NCI-H2227 treated with DMSO at 0.1 percent for 48 hours (cell line): ENCODE measurements at regions not wholly inside any gene's neighbourhood (a gene's known extent, or its start where the extent isn't known, plus 50 kb on each side); places are given as distances from the start of the nearest gene placed in this dataset.
A peak's percentile ranks its signal among the peaks of the same experiment; 100 is the strongest.
"Not testable (repeated sequence)": the region's sequence is repeated elsewhere in the genome, so short reads cannot be mapped to it uniquely, and the experiment has no call there.

Source experiments
- DNase-seq: peaks from one replicate; lab custom pipeline; 2025; lab: John Stamatoyannopoulos, UW

GRCh38 chr7:149714081-149714909 lies 59.1 kb downstream of the ZNF467 start:
- DNase-seq: peak; percentile 93

DNA sequence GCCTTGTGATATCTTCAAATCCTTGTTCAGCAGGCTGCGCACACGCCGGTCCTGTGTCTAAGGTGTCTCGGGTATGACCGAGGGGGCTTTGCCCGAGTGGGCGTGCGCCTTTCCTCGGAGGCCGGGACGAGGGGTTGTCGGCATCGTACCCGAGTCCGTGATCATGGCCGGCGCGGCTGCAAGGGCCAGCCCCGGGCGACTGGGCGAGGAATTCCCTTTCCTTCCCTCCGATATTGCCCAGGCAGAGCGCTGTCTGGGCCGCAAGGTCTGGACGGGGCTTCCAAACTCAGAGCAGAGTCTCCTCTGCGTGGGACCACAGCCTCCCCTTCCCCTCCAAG lies 59.7 kb downstream of the ZNF467 start:
- DNase-seq: no peak

DNA sequence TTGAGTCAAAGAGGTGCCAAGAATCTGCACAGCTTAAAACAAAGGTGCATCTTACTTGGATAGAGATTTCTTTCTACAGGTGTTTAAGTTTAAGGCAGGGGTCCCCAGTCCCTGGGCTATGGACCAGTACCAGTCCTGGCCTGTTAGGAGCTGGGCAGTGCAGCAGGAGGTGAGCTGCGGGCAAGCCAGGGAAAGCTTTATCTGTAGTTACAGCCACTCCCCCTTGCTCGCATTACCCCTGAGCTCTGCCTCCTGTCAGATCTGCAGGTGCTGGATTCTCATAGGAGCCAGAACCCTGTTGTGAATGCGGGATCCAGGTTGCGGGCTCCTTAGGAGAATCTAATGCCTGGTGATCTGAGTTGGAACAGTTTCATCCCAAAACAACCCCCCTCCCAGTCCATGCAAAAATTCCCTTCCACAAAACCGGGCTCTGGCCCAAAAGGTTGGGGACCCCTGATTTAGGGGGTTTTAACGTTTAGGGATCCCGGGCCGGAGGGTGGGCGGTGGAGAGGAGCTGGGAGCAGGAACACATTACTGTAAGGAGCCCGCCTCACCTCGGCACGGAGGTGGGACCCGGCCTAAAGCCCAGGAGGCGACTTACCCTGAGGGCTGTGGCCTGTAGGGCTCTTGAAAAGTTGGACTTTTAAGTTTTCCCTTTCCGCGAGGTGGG lies 60.2 kb downstream of the ZNF467 start:
- DNase-seq: no peak

DNA sequence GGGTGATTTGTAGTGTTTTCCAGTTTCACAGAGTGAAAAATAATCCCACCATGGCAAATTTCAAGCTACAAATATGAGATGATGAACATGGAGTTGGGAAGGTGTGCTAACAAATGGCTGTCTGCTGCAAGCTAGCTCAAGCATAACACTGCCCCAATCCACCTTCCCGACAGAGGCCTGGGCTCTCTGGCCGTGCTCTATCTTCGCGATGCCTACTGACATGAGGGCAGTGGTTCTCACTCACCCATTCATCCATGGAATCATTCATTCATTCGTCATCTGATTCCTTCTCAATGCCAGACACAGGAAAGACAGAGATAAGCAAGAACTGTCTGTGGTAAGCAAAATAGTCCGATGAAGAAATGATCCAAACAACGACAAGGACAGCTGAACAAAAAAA lies 65.4 kb downstream of the ZNF467 start:
- no peak for DNase-seq

DNA sequence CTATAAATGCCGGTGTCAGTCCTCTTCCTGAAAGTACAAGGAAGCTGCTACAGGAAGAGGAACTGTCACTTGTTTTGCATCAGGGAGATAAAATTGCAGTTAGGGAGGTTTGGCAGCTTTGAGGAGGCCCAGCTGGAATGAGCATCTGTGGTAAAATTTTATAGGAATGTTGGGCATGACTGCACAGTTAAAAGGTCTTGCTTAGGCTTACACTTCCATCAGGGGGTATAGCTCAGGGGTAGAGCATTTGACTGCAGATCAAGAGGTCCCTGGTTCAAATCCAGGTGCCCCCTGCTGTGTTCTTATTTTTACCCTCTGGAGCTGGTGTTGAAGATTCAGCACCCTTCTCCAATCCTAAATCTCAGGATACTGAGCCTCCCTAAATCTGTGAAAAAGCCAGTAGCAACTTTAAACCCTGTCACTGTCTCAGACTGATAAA lies 65.9 kb downstream of the ZNF467 start:
- no peak for DNase-seq

GRCh38 chr7:149706398-149706797 lies 67.0 kb downstream of the ZNF467 start:
- DNase-seq: no peak

DNA sequence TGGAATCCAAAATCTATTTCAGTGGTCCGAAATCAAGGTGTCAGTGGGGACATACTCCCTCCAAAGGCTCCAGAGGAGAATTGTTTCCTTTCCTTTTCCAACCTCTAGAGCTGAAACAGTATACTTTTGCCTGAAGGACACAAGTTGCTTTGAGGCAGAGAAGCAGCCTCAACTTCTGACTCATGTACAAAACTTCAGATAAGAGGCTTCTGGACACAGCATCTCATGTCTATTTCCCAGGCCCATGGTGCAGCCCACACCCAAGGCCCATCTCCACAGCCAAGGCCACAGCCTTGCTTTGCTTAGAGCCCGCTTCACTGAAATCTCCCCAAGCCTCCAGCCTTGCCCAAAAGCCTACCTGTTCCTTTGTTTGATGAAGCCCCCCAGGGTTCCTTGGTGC lies 68.9 kb downstream of the ZNF467 start:
- no peak for DNase-seq

- DNase-seq: no peak
These were observed 70.2 kb downstream of the ZNF467 start for GRCh38 chr7:149703044-149703650.

GRCh38 chr7:149701495-149702240 lies 71.7 kb downstream of the ZNF467 start:
- no peak for DNase-seq

DNA sequence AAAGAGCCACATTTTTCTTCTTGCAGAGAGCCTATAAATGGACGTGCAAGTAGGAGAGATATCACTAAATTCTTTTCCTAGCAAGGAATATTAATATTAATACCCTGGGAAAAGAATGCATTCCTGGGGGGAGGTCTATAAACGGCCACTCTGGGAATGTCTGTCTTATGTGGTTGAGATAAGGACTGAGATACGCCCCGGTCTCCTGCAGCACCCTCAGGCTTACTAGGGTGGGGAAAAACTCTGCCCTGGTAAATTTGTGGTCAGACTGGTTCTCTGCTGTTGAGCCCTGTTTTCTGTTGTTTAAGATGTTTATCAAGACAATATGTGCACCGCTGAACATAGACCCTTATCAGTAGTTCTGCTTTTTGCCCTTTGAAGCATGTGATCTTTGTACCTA lies 75.6 kb downstream of the ZNF467 start:
- DNase-seq: not testable (repeated sequence)

DNA sequence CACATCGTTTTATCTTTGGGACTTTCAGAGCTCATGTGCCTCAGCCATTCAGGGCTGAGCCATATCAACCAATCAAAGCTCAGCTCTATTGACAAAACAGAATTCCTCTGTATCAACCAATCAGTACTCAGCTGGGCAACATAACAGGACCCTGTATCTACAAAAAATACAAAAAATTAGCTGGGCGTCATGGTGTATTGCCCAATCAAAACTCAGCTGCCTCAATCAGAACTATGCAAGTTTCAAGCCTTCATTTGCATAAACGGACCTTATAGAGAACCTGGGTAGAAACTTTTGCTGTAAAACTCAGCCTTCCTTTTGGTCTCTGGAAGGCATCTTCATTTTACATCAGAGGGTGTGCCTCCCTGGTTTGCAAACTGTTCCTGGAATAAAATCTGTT lies 77.1 kb downstream of the ZNF467 start:
- DNase-seq: no peak

- no peak for DNase-seq
These were observed 80.8 kb downstream of the ZNF467 start for GRCh38 chr7:149692557-149692982.

DNA sequence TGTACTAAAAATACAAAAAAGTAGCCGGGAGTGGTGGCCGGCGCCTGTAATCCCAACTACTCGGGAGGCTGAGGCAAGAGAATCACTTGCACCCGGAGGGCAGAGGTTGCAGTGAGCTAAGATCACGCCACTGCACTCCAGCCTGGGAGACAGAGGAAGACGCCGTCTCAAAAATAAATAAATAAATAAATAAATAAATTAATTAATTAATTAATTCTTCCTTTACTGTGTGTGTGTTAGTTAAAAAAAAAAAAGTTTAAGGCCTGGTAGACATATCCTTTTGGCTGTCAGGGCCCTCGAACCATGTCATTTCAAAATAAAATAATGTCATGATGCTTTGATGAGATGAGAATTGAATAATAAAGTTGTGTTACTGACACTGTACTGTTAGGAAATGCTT lies 81.3 kb downstream of the ZNF467 start:
- no peak for DNase-seq

DNA sequence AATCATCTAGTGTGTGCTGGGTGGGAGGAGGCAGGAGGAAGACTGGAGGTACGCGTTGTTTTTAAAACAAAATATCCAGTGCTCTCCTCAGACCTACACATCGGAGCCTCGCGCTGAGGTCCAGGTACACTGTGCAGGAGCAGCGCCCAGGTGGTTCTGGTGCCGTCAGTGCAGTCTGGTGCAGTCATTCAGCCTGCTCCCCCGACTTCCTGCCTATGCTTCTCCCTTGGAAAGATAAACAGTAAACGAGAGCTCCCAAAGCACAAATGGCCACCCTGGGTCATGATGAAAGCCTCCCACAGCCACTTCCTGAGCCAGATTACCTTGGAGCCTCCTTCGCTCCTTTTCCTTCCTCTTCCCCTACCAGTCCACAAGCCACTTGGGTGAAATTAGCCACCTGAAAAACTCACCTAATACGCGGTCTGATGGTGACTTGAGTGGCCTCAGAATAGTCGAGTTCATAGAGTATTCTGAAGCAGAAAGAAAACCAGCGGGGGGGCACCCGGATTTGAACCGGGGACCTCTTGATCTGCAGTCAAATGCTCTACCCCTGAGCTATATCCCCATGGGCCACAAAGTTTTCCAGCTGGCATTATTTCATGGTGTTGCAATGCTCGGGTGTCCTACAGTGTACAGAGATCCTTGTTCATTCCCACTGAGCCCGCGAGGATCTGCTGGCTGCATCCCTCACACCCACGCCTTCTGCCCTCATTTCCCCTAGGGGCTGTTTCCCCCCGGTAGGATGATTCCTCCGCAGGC lies 82.5 kb downstream of the ZNF467 start:
- DNase-seq: no peak

- no peak for DNase-seq
These were observed 84.1 kb downstream of the ZNF467 start for GRCh38 chr7:149689291-149689721.

GRCh38 chr7:149688836-149689235 lies 84.6 kb downstream of the ZNF467 start:
- DNase-seq: no peak

GRCh38 chr7:149687820-149688219 lies 85.6 kb downstream of the ZNF467 start:
- DNase-seq: not testable (repeated sequence)

- DNase-seq: no peak
These were observed 86.9 kb downstream of the ZNF467 start for GRCh38 chr7:149686449-149686848.

DNA sequence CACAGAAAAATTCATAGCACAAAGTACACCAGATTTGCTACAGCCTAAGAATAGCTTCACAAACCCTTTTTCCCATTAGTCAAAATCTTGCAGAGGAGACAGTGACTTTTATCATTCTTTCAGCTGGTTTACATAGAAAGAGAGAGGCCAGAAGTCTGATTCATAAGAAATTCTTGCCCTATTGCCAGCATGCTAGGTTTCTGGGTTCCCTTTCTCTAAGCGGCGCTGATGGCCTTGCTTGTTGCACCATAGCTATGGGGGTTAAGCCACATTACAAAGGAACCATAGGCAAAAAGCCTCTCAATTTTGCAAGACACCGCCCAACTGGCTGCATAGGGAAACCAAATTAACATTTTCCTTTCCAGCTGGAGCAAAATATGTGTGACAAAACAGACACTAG lies 87.4 kb downstream of the ZNF467 start:
- no peak for DNase-seq

DNA sequence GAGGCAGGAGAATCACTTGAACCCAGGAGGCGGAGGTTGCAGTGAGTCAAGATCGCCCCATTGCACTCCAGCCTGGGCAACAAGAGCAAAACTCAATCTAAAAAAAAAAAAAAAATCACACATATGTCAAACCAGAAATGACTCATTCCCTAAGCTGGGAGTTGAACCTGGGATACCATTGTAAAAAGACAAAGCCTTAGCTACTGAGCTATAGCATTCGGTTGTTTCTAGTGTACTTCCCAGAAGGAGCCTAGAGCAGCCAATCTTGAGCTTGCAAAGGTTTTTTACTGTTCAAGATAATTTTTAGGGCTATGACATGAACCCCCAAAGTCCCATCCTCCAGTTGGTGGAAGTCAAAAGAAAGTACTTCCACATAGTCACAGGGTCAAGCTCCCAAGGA lies 87.9 kb downstream of the ZNF467 start:
- DNase-seq: no peak

GRCh38 chr7:149683898-149684297 lies 89.5 kb downstream of the ZNF467 start:
- DNase-seq: no peak

DNA sequence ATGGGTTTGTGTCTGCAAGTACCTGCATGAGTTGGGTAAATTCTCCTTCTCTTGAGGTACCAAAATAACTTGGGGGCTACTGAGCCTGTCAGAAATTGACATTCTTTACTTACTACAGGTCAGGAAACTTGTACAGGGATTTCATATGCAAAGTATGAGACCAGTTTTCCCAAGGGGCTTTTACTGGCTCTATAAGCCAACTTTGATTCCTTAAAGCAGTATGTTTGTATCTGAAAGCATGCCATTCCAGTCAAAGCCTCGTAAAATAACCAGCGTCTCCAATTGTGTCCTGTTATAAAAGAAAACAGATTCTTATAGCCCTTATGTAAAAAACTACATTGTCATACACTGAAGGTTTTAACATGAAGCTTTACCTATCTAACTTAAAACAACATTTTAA lies 90.2 kb downstream of the ZNF467 start:
- DNase-seq: no peak
